ENCODE measurements at regions not wholly inside any gene's neighbourhood (a gene's known extent, or its start where the extent isn't known, plus 50 kb on each side); places are given as distances from the start of the nearest gene placed in this dataset.

DNA sequence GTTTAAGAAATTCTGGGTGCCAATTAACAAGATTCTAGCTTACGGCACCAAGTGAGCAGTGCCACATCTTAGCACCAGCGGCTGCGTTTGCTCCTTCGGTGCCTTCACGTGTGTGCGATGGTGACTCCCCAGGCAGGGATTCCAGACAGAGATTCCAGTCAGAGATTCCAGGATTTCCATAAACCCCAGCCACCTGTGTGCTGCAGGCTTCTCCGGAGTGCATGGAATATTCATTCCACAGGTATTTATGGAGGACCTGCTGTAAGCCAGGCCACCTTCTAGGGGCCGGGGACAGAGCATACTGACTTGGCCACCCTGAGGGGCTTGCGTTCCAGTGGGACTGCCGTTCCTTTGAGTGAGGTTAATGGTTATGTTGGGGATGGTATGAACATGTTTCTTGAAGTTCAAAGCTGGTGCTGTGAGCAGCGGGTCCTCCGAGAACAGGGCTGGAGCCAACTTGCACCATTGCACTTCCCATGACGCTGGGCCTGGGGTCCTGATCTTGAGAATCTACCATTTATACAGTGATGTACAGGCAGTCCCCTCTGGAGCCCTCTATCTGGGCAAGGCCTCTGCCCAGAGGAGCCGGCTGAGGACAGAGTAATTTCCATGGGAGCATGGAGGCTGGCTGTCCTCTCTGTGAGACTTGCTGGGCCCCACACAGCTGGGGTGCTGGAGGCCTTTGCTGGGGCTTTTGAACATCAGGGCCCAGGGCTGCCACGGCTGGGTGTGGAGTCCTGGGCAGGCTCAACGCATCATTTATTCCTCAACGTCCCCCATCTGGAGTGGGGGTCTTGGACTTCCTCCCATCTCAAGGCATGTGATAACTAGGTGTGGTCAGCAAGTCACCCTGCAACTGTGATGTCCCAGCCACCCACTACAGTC, 58.8 kb upstream of the AJAP1 start:
- TF ChIP-seq CTCF (IDR thresholded peaks at IDR 0.05; ENCODE audit: low read depth, low read length, missing control alignments) = no peak
- no peak overlapping the region for H3K4me3 ChIP-seq (replicated peaks; ENCODE audit: low read depth, low read length)
- DNase-seq (ENCODE audit: extremely low read depth, low read depth) = no peak

DNA sequence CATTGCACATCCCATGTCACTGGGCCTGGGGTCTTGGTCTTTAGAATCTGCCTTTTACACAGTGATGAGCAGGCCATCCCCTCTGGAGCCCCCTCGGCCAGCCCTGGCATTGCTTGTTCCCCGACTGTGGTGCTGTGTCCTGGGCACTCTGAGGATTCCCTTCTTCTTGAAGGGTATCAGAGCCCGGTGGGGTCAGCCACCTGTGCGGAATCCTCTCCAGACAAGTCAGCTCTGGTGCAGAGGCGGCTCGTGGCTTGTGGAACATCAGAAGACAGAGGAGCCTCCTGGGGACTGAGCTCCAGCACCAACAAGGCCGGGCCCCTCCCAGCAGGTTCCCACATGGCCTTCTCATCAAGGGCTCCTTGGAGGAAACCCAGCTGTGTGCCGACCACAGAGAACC, 57.9 kb upstream of the AJAP1 start:
- no peak for TF ChIP-seq CTCF (IDR thresholded peaks at IDR 0.05; ENCODE audit: low read depth, low read length, missing control alignments)
- no peak overlapping the region for H3K4me3 ChIP-seq (replicated peaks; ENCODE audit: low read depth, low read length)
- no peak for DNase-seq (ENCODE audit: extremely low read depth, low read depth)

- no peak overlapping the region for H3K4me3 ChIP-seq (replicated peaks; ENCODE audit: low read depth, low read length)
- TF ChIP-seq CTCF (IDR thresholded peaks at IDR 0.05; ENCODE audit: low read depth, low read length, missing control alignments) = no peak
- DNase-seq (ENCODE audit: extremely low read depth, low read depth) = no peak
These were observed 57.4 kb upstream of the AJAP1 start for GRCh38 chr1:4597020-4597419.

GRCh38 chr1:4598561-4598960, 55.8 kb upstream of the AJAP1 start:
- H3K4me3 ChIP-seq (replicated peaks; ENCODE audit: low read depth, low read length) = no peak overlapping the region
- DNase-seq (ENCODE audit: extremely low read depth, low read depth) = no peak
- no peak for TF ChIP-seq CTCF (IDR thresholded peaks at IDR 0.05; ENCODE audit: low read depth, low read length, missing control alignments)

DNA sequence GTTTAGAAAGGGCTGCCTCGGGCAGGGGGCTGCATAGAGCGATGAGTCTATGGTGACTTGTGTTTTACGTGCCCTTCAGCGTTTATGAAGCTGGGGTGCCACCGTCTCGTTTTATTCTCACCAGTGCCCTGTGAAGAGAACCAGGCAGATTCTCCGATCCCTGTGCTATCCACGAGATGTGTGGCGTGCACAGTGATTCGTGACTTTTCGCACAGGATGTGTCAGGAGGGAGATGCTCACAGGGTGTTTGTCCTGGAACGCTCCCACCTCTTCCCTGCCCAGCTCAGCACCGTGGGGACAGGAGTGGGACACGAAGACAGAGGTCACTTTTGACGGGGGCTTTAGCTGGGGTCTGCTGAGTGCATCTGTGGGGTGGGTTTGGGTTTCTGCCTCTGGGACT, 54.9 kb upstream of the AJAP1 start:
- no peak for DNase-seq (ENCODE audit: extremely low read depth, low read depth)
- no peak overlapping the region for H3K4me3 ChIP-seq (replicated peaks; ENCODE audit: low read depth, low read length)
- TF ChIP-seq CTCF (IDR thresholded peaks at IDR 0.05; ENCODE audit: low read depth, low read length, missing control alignments) = no peak

- no peak overlapping the region for H3K4me3 ChIP-seq (replicated peaks; ENCODE audit: low read depth, low read length)
- no peak for DNase-seq (ENCODE audit: extremely low read depth, low read depth)
- no peak for TF ChIP-seq CTCF (IDR thresholded peaks at IDR 0.05; ENCODE audit: low read depth, low read length, missing control alignments)
These were observed 54.4 kb upstream of the AJAP1 start for GRCh38 chr1:4599951-4600481.

Data from HFF-Myc (cell line).